MCF 10A (cell line): ENCODE measurements at regions not wholly inside any gene's neighbourhood (a gene's known extent, or its start where the extent isn't known, plus 50 kb on each side); places are given as distances from the start of the nearest gene placed in this dataset.

Source experiments
- BruUV-seq: library from RNA; stranded (reverse); fragments of 400-500 nt; replicated peaks from 2 replicates; lab custom pipeline; 2021; lab: Mats Ljungman, UMichigan
- CTCF ChIA-PET: fragments of 300-600 bp; sonication (Branson Sonifier 250); formaldehyde crosslinking; extraction: SDS; loops from one replicate; lab custom pipeline; 2021; ENCODE audit warnings: antibody characterized with exemption, inconsistent platforms; lab: Yijun Ruan, JAX
- POLR2A ChIA-PET: fragments of 300-600, 350-650 bp; sonication (Branson Sonifier 250); formaldehyde crosslinking; extraction: SDS; loops from one replicate; lab custom pipeline; 2020; ENCODE audit warnings: antibody characterized with exemption, inconsistent platforms; lab: Yijun Ruan, JAX
- DNase-seq: peaks from one replicate; pipeline ENCODE4 v3.0.0-alpha.2; 2018; ENCODE audit not compliant: unreplicated experiment
- H3K27ac Mint-ChIP-seq: one replicate; pipeline ENCODE4 v1.8.0; 2022; ENCODE audit warnings: mild to moderate bottlenecking, low read depth, mixed read lengths; ENCODE audit not compliant: unreplicated experiment
- H3K27me3 Mint-ChIP-seq: one replicate; pipeline ENCODE4 v1.8.0; 2022; ENCODE audit warnings: mixed read lengths; ENCODE audit not compliant: insufficient read depth, unreplicated experiment
- H3K36me3 Mint-ChIP-seq: one replicate; pipeline ENCODE4 v1.8.0; 2022; ENCODE audit warnings: mild to moderate bottlenecking, moderate library complexity, mixed read lengths; ENCODE audit not compliant: insufficient read depth, unreplicated experiment
- H3K4me1 Mint-ChIP-seq: one replicate; pipeline ENCODE4 v1.8.0; 2022; ENCODE audit warnings: mixed read lengths; ENCODE audit not compliant: insufficient read depth, unreplicated experiment
- H3K4me3 Mint-ChIP-seq: one replicate; pipeline ENCODE4 v1.8.0; 2022; ENCODE audit warnings: mild to moderate bottlenecking, moderate library complexity, mixed read lengths; ENCODE audit not compliant: unreplicated experiment
- H3K9me3 Mint-ChIP-seq: one replicate; pipeline ENCODE4 v1.8.0; 2022; ENCODE audit warnings: mixed read lengths; ENCODE audit not compliant: unreplicated experiment
- intact Hi-C: fragments of 100-400 bp; cut with micrococcal nuclease; formaldehyde crosslinking; loops from 2 replicates; pipeline ENCODE4 v1.14.1; 2022
- TF ChIP-seq, protein P1 (sequence below): fragments of 200-600 bp; IDR thresholded peaks from one replicate; pipeline ENCODE4 v1.8.0; 2022; ENCODE audit warnings: antibody characterized with exemption, mild to moderate bottlenecking; ENCODE audit not compliant: unreplicated experiment

DNA sequence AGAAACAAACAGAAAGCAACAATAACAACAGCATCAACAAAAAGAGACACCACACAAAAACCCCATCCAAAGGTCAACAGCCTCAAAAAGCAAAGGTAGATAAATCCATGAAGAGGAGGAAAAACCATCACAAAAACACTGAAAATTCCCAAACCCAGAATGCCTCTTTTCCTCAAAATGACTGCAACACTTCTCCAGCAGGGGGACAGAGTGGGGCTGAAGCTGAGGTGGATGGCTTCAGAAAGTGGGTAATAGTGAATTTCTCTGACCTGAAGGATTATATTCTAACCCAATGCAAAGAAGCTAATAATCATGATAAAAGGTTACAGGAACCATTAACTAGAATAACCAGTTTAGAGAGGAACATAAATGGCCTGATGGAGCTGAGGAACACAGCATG, 888.2 kb downstream of the RAB28 start:
- Mint-ChIP-seq H3K4me3 (no peak overlapping the region), H3K36me3 (no peaks in the 10 kb centered on the region), H3K4me1 (peaks cover 6% of the 10 kb centered on the region), H3K27me3 (no peaks in the 10 kb centered on the region), H3K27ac (no peak overlapping the region), H3K9me3 (peaks cover 16% of the 10 kb centered on the region)
- BruUV-seq, result no TSS peak
- DNase-seq, result no peak
- ChIA-PET CTCF (interaction anchor here (0.5 to 0.6 kb wide), 3 partner anchors 84 to 757 kb away, joined by 3 to 5 read pairs (median 3); no protein-coding TSS in a partner anchor), POLR2A (interaction anchor here (0.7 kb wide), 1 partner anchor 1755 kb away, joined by 3 read pairs; no protein-coding TSS in a partner anchor)
- intact Hi-C loops, result no loop called here
- TF ChIP-seq, protein P1, sequence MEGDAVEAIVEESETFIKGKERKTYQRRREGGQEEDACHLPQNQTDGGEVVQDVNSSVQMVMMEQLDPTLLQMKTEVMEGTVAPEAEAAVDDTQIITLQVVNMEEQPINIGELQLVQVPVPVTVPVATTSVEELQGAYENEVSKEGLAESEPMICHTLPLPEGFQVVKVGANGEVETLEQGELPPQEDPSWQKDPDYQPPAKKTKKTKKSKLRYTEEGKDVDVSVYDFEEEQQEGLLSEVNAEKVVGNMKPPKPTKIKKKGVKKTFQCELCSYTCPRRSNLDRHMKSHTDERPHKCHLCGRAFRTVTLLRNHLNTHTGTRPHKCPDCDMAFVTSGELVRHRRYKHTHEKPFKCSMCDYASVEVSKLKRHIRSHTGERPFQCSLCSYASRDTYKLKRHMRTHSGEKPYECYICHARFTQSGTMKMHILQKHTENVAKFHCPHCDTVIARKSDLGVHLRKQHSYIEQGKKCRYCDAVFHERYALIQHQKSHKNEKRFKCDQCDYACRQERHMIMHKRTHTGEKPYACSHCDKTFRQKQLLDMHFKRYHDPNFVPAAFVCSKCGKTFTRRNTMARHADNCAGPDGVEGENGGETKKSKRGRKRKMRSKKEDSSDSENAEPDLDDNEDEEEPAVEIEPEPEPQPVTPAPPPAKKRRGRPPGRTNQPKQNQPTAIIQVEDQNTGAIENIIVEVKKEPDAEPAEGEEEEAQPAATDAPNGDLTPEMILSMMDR, result no peak

DNA sequence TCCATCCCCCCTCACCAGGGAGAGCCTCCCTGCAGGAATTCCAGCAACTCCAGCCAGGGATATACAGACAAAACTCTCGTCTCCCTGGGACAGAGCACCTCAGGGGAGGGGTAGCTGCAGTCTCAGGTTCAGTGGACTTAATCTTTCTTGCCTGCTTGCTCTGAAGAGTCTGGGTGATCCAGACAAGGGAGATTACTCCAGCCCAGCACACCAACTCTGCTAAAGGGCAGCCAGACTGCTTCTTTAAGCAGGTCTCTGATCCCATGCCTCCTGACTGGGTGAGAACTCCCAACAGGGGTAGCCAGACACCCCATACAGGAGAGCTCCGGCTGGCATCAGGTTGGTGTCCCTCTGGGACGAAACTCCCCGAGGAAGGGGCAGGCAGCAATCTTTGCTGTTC, 888.7 kb downstream of the RAB28 start:
- intact Hi-C loops, result no loop called here
- no TSS peak for BruUV-seq
- Mint-ChIP-seq H3K27ac (no peak overlapping the region), H3K36me3 (no peaks in the 10 kb centered on the region), H3K9me3 (peaks cover 16% of the 10 kb centered on the region), H3K4me1 (peaks cover 6% of the 10 kb centered on the region), H3K27me3 (no peaks in the 10 kb centered on the region), H3K4me3 (no peak overlapping the region)
- CTCF ChIA-PET, result no interaction called here
- POLR2A ChIA-PET, result no interaction called here
- no peak for DNase-seq
- TF ChIP-seq, protein P1, result no peak

DNA sequence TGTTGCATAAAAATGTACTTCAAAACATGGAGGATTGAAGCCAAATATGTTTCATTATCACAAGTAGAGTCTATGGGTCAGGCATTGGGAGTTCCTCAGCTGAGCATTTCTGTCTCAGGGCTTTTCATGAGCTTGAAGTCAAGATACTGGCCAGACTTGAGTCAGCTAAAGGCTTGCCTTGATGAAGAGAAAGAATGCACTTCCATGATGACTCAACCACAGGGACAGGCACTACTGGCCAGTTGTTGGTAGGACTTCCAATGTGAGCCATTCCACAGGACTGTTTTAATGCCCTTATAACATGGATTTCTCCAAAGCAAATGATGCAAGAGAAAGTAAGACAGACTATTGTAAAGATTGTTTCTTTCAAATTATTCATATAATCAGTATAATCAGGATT, 895.6 kb downstream of the RAB28 start:
- H3K36me3 Mint-ChIP-seq, result no peaks in the 10 kb centered on the region

DNA sequence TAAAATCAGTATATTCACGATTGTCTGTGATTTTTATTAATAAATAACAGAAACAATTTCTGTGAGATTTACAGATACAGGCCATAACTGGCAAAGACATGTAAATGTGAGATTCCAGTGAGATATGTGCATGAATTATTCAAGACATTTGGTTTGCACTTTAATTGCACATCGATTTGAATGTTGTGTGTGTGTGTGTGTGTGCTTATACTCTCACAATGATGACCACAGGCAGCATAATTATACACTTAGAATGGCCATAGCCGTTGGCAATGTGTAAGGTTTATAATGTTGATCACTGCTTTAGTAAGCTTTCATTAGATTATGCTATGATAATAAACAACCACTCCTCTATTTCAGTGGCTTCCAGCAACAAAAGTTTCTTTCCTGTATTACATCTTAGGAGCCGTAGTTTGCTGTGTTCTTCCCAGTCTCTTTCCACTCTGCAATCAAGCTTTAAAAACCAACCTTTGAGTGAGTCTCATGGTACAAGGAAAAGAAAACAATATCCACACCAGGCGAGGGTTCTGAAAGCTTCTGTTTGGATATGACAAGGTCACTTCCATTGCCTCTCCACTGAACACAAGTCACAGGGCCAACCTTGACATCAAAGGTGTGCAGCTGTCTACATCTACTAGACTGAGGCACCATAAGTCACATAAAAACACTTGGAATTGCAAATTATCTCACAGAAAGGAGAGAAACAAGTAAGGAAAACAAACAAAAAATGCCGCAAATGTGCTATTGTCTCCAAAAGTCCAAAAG, 897.7 kb downstream of the RAB28 start:
- POLR2A ChIA-PET, result interaction anchor here (0.6 kb wide), 1 partner anchor 21 kb away, joined by 3 read pairs; no protein-coding TSS in a partner anchor
- CTCF ChIA-PET, result interaction anchor here (0.6 to 0.7 kb wide), 3 partner anchors 19 to 51 kb away, joined by 3 to 4 read pairs (median 3); no protein-coding TSS in a partner anchor
- no peaks in the 10 kb centered on the region for H3K36me3 Mint-ChIP-seq
- H3K4me1 Mint-ChIP-seq, result peaks cover 13% of the 10 kb centered on the region
- H3K27ac Mint-ChIP-seq, result no peak overlapping the region
- DNase-seq, result no peak
- no TSS peak for BruUV-seq
- TF ChIP-seq, protein P1, result no peak
- no peaks in the 10 kb centered on the region for H3K9me3 Mint-ChIP-seq
- intact Hi-C loops, result no loop called here
- H3K27me3 Mint-ChIP-seq, result no peaks in the 10 kb centered on the region
- no peak overlapping the region for H3K4me3 Mint-ChIP-seq

More for the DNA sequence above, 895.6 kb downstream of the RAB28 start:
- TF ChIP-seq, protein P1, result no peak
- Mint-ChIP-seq H3K4me3 (no peak overlapping the region), H3K27ac (no peak overlapping the region), H3K9me3 (no peaks in the 10 kb centered on the region), H3K4me1 (peaks cover 13% of the 10 kb centered on the region), H3K27me3 (no peaks in the 10 kb centered on the region)
- no TSS peak for BruUV-seq
- DNase-seq, result no peak
- intact Hi-C loops, result no loop called here
- CTCF ChIA-PET, result no interaction called here
- POLR2A ChIA-PET, result interaction anchor here (1.1 kb wide), 1 partner anchor 14 kb away, joined by 3 read pairs; no protein-coding TSS in a partner anchor
